Stomach (tissue), 8 donors: ENCODE measurements at regions not wholly inside any gene's neighbourhood (a gene's known extent, or its start where the extent isn't known, plus 50 kb on each side); places are given as distances from the start of the nearest gene placed in this dataset.

Experiments used
- DNase-seq, 2 donors: peaks; one replicate each; pipeline versions ENCODE4 v3.0.0 to v3.0.0-alpha.2; 2013 to 2019
- H3K27ac ChIP-seq, 5 donors: fragments of 200-600 bp in 4 of 5; sonication (generic) in 4 of 5; one replicate each; pipeline ENCODE4 v1.5.1; 2013 to 2019; ENCODE audit warnings: mild to moderate bottlenecking in 1 of 5, moderate library complexity in 1 of 5
- H3K27me3 ChIP-seq, 3 donors: fragments of 200-600 bp; sonication (generic); one replicate each; pipeline ENCODE4 v1.5.1; 2017 to 2019; ENCODE audit warnings: mixed run types in 1 of 3
- H3K36me3 ChIP-seq, 4 donors: fragments of 200-600 bp; sonication (generic); 1 replicate in 3 of 4; 2 replicates in 1 of 4; pipeline ENCODE4 v1.5.1; 2016 to 2019
- H3K4me1 ChIP-seq, 4 donors: fragments of 200-600 bp; sonication (generic); one replicate each; pipeline ENCODE4 v1.5.1; 2016 to 2019
- H3K4me3 ChIP-seq, 4 donors: fragments of 200-600 bp; sonication (generic) in 3 of 4; one replicate each; pipeline ENCODE4 v1.5.1; 2016 to 2019; ENCODE audit warnings: mild to moderate bottlenecking in 1 of 4
- H3K9me3 ChIP-seq, 4 donors: fragments of 200-600 bp; sonication (generic); one replicate each; pipeline ENCODE4 v1.5.1; 2016 to 2019
- CTCF ChIP-seq, 7 experiments: fragments of 450-650 bp in 4 of 7; fragments of 200-600 bp in 3 of 7; sonication (generic) in 3 of 7; IDR thresholded peaks; one replicate each; pipeline ENCODE4 v1.5.1; 2016 to 2019; ENCODE audit warnings: antibody characterized with exemption in 7 of 7, control low read depth in 2 of 7, mild to moderate bottlenecking in 1 of 7
- EP300 ChIP-seq: sonication (generic); formaldehyde crosslinking; IDR thresholded peaks from one replicate; pipeline ENCODE4 v1.6.1; 2017; ENCODE audit warnings: antibody characterized with exemption
- POLR2A ChIP-seq, 4 donors: fragments of 450-650 bp; IDR thresholded peaks; one replicate each; pipeline ENCODE4 v1.6.1; 2016; ENCODE audit warnings: antibody characterized with exemption in 4 of 4, control low read depth in 2 of 4, mild to moderate bottlenecking in 1 of 4, moderate library complexity in 1 of 4
- POLR2AphosphoS5 ChIP-seq, 3 donors: sonication (generic); formaldehyde crosslinking; IDR thresholded peaks; one replicate each; pipeline ENCODE4 v1.6.1; 2016; ENCODE audit warnings: antibody characterized with exemption in 3 of 3
- WGBS, 5 donors: extraction: QIAGEN DNeasy Blood & Tissue Kit in 3 of 5; methylation state at CpG; one replicate each; pipeline versions ENCODE4 v1.1.5 to v1.1.7; 2013 to 2018; 5-methylcytosine and 5-hydroxymethylcytosine counted together
- intact Hi-C: fragments of 100-400 bp; cut with DNase I; formaldehyde crosslinking; loops from one replicate; pipeline ENCODE4 v1.15.1; 2023; ENCODE audit warnings: low total_unique reads
- donor health status: healthy with polysubstance abuse.
- donor health status: Bipolar disorder and iron deficiency.
- donor health status: healthy.

GRCh38 chr5:71832812-71833715, 114.0 kb downstream of the CARTPT start:
- TF ChIP-seq EP300 = no peak
- TF ChIP-seq CTCF (IDR thresholded peaks at IDR 0.05) = no peak
- TF ChIP-seq POLR2A (IDR thresholded peaks at IDR 0.05) = no peak
- no peak for TF ChIP-seq POLR2AphosphoS5 (IDR thresholded peaks at IDR 0.05)
- no peak for DNase-seq
- intact Hi-C loops = no loop called here
- Histone ChIP-seq H3K36me3 (no peaks in the 10 kb centered on the region), H3K4me3 (no peak overlapping the region), H3K9me3 (no peaks in the 10 kb centered on the region), H3K27ac (no peak overlapping the region), H3K4me1 (peaks cover 0 to 21% (median 7%) of the 10 kb centered on the region in 4 donors), H3K27me3 (no peaks in the 10 kb centered on the region)
- WGBS, 5 donors = 61 to 79% (median 76%) methylated on average over 4 of the region's 4 CpGs

- Histone ChIP-seq H3K9me3 (no peaks in the 10 kb centered on the region), H3K4me3 (no peak overlapping the region), H3K36me3 (no peaks in the 10 kb centered on the region), H3K27ac (no peak overlapping the region), H3K4me1 (peaks cover 0 to 17% (median 7%) of the 10 kb centered on the region in 4 donors), H3K27me3 (no peaks in the 10 kb centered on the region)
- 59 to 80% (median 74%) methylated on average over 2 of the region's 2 CpGs for WGBS, 5 donors
- intact Hi-C loops = no loop called here
- TF ChIP-seq POLR2A (IDR thresholded peaks at IDR 0.05) (no peak), POLR2AphosphoS5 (IDR thresholded peaks at IDR 0.05) (no peak), EP300 (no peak), CTCF (IDR thresholded peaks at IDR 0.05) (no peak)
- no peak for DNase-seq
These were observed 115.5 kb downstream of the CARTPT start for GRCh38 chr5:71834601-71835000.

- TF ChIP-seq POLR2A (IDR thresholded peaks at IDR 0.05) (no peak), POLR2AphosphoS5 (IDR thresholded peaks at IDR 0.05) (no peak), EP300 (no peak), CTCF (IDR thresholded peaks at IDR 0.05) (no peak)
- Histone ChIP-seq H3K9me3 (peaks cover 0 to 2% (median under 1%) of the 10 kb centered on the region in 4 donors), H3K36me3 (no peaks in the 10 kb centered on the region), H3K4me1 (peaks cover 0 to 3% (median 1%) of the 10 kb centered on the region in 4 donors), H3K4me3 (no peak overlapping the region), H3K27ac (no peak overlapping the region), H3K27me3 (no peaks in the 10 kb centered on the region)
- DNase-seq = no peak
- intact Hi-C loops = no loop called here
These were observed 117.0 kb downstream of the CARTPT start for GRCh38 chr5:71836084-71836483.

GRCh38 chr5:71836559-71837112, 117.6 kb downstream of the CARTPT start:
- peaks cover 0 to 4% (median 2%) of the 10 kb centered on the region in 4 donors for H3K9me3 ChIP-seq
- TF ChIP-seq EP300 (no peak), POLR2A (IDR thresholded peaks at IDR 0.05) (no peak), CTCF (IDR thresholded peaks at IDR 0.05) (no peak), POLR2AphosphoS5 (IDR thresholded peaks at IDR 0.05) (no peak)
- no peak overlapping the region for H3K4me3 ChIP-seq
- intact Hi-C loops = no loop called here
- H3K27ac ChIP-seq = no peak overlapping the region
- no peaks in the 10 kb centered on the region for H3K27me3 ChIP-seq
- no peaks in the 10 kb centered on the region for H3K36me3 ChIP-seq
- no peaks in the 10 kb centered on the region for H3K4me1 ChIP-seq
- 72 to 83% (median 81%) methylated on average over 5 of the region's 5 CpGs for WGBS, 5 donors
- DNase-seq = no peak
